ENCODE measurements at regions not wholly inside any gene's neighbourhood (a gene's known extent, or its start where the extent isn't known, plus 50 kb on each side); places are given as distances from the start of the nearest gene placed in this dataset.

- DNase-seq, result no peak
These were observed 77.9 kb downstream of the PSMG1 start for GRCh38 chr21:39105341-39105765.

- no peak for DNase-seq
These were observed 78.3 kb downstream of the PSMG1 start for GRCh38 chr21:39104911-39105310.

- no peak for DNase-seq
These were observed 79.6 kb downstream of the PSMG1 start for GRCh38 chr21:39103689-39104088.

- DNase-seq, result no peak
These were observed 83.4 kb downstream of the PSMG1 start for GRCh38 chr21:39099859-39100258.

GRCh38 chr21:39098696-39099200, 84.5 kb downstream of the PSMG1 start:
- peak; percentile 21 for DNase-seq

GRCh38 chr21:39097981-39098380, 85.3 kb downstream of the PSMG1 start:
- no peak for DNase-seq

- no peak for DNase-seq
These were observed 85.9 kb downstream of the PSMG1 start for GRCh38 chr21:39097335-39097861.

- DNase-seq, result no peak
These were observed 86.5 kb downstream of the PSMG1 start for GRCh38 chr21:39096754-39097153.

- no peak for DNase-seq
These were observed 87.6 kb downstream of the PSMG1 start for GRCh38 chr21:39095681-39096080.

GRCh38 chr21:39094847-39095579, 88.2 kb downstream of the PSMG1 start:
- no peak for DNase-seq

- DNase-seq, result no peak
These were observed 89.0 kb downstream of the PSMG1 start for GRCh38 chr21:39094087-39094780.

GRCh38 chr21:39093526-39093925, 89.7 kb downstream of the PSMG1 start:
- no peak for DNase-seq

- no peak for DNase-seq
These were observed 94.3 kb downstream of the PSMG1 start for GRCh38 chr21:39088831-39089380.

GRCh38 chr21:39088031-39088370, 95.2 kb downstream of the PSMG1 start:
- no peak for DNase-seq

- no peak for DNase-seq
These were observed 95.8 kb downstream of the PSMG1 start for GRCh38 chr21:39087238-39088030.

GRCh38 chr21:39086547-39086946, 96.7 kb downstream of the PSMG1 start:
- no peak for DNase-seq

GRCh38 chr21:39085843-39086405, 97.3 kb downstream of the PSMG1 start:
- no peak for DNase-seq

GRCh38 chr21:39084979-39085729, 98.1 kb downstream of the PSMG1 start:
- no peak for DNase-seq

GRCh38 chr21:39084073-39084472, 99.2 kb downstream of the PSMG1 start:
- no peak for DNase-seq

GRCh38 chr21:39083377-39084008, 99.8 kb downstream of the PSMG1 start:
- no peak for DNase-seq

GRCh38 chr21:39082656-39083376, 100.4 kb downstream of the PSMG1 start:
- DNase-seq, result peak; percentile 78
